ENCODE measurements at regions not wholly inside any gene's neighbourhood (a gene's known extent, or its start where the extent isn't known, plus 50 kb on each side); places are given as distances from the start of the nearest gene placed in this dataset.
A peak's percentile ranks its signal among the peaks of the same experiment; 100 is the strongest.

DNA sequence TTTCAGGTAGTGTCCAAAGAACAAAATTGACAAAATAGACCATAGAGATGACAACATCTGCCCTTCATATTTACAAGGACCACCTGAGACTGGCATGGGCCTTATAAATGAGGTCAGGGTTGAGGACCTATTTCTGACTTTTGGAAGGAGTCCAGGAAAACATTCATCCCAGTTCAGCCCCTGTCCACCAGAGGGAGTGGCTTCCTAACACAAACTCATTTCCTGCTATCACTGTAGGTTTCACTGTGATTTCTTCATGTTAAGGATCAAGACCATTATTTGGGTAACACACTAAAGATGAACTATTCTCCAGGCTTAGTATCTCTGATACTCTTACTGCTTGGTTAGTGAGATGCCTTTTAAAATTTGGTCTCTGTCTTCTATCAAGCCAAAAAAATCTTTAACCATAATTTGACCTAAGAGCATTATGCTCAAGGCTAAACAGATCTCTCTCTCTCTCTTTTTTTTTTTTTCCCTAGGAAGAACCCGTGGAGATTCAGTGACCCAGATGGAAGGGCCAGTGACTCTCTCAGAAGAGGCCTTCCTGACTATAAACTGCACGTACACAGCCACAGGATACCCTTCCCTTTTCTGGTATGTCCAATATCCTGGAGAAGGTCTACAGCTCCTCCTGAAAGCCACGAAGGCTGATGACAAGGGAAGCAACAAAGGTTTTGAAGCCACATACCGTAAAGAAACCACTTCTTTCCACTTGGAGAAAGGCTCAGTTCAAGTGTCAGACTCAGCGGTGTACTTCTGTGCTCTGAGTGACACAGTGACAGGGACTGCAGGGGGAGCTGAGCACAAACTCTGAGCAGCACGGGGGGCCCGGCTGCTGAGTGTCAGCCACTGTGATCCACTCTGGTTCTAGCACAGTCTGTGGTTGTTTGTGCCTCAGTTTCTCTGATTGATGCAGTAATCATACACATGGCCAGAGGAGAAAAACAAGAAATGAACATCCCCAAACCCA, 267.6 kb upstream of the OR4E1 start (continued):
- no peak for TF ChIP-seq KDM3A (CRISPR knock-in tag; IDR thresholded peaks at IDR 0.05; ENCODE audit: low read depth)
- peak; percentile 47; the same call in 1 of the 2 replicates for TF ChIP-seq GABPB1 (CRISPR knock-in tag; IDR thresholded peaks at IDR 0.05)
- no peak for TF ChIP-seq TCF7L2 (IDR thresholded peaks at IDR 0.05; ENCODE audit: low read depth, low read length)
- TF ChIP-seq PRPF4 (IDR thresholded peaks at IDR 0.05; ENCODE audit: low read depth, low read length, poor library complexity, severe bottlenecking): no peak
- TF ChIP-seq WIZ (CRISPR knock-in tag; IDR thresholded peaks at IDR 0.05): no peak
- TF ChIP-seq ZNF446 (CRISPR knock-in tag; IDR thresholded peaks at IDR 0.05): no peak
- TF ChIP-seq ZSCAN30 (CRISPR knock-in tag; IDR thresholded peaks at IDR 0.05): no peak
- TF ChIP-seq, protein P1, sequence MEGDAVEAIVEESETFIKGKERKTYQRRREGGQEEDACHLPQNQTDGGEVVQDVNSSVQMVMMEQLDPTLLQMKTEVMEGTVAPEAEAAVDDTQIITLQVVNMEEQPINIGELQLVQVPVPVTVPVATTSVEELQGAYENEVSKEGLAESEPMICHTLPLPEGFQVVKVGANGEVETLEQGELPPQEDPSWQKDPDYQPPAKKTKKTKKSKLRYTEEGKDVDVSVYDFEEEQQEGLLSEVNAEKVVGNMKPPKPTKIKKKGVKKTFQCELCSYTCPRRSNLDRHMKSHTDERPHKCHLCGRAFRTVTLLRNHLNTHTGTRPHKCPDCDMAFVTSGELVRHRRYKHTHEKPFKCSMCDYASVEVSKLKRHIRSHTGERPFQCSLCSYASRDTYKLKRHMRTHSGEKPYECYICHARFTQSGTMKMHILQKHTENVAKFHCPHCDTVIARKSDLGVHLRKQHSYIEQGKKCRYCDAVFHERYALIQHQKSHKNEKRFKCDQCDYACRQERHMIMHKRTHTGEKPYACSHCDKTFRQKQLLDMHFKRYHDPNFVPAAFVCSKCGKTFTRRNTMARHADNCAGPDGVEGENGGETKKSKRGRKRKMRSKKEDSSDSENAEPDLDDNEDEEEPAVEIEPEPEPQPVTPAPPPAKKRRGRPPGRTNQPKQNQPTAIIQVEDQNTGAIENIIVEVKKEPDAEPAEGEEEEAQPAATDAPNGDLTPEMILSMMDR (CRISPR knock-in tag; IDR thresholded peaks at IDR 0.05): peak; percentile 60
- no peak for TF ChIP-seq GABPA (IDR thresholded peaks at IDR 0.05; ENCODE audit: low read depth, low read length)
- peak; percentile 66 for TF ChIP-seq GABPA (CRISPR knock-in tag; IDR thresholded peaks at IDR 0.05; ENCODE audit: low read depth)
- no peak for TF ChIP-seq ZNF746 (CRISPR knock-in tag; IDR thresholded peaks at IDR 0.05)
- TF ChIP-seq ZNF781 (CRISPR knock-in tag; IDR thresholded peaks at IDR 0.05; ENCODE audit: borderline replicate concordance, not compliant biosample characterization): no peak
- TF ChIP-seq HOXA9 (CRISPR knock-in tag; IDR thresholded peaks at IDR 0.05; ENCODE audit: borderline replicate concordance): no peak
- TF ChIP-seq, protein P2, sequence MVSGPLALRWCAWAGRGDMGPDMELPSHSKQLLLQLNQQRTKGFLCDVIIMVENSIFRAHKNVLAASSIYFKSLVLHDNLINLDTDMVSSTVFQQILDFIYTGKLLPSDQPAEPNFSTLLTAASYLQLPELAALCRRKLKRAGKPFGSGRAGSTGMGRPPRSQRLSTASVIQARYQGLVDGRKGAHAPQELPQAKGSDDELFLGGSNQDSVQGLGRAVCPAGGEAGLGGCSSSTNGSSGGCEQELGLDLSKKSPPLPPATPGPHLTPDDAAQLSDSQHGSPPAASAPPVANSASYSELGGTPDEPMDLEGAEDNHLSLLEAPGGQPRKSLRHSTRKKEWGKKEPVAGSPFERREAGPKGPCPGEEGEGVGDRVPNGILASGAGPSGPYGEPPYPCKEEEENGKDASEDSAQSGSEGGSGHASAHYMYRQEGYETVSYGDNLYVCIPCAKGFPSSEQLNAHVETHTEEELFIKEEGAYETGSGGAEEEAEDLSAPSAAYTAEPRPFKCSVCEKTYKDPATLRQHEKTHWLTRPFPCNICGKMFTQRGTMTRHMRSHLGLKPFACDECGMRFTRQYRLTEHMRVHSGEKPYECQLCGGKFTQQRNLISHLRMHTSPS (CRISPR knock-in tag; IDR thresholded peaks at IDR 0.05; ENCODE audit: low read depth): no peak
- TF ChIP-seq, protein P3, sequence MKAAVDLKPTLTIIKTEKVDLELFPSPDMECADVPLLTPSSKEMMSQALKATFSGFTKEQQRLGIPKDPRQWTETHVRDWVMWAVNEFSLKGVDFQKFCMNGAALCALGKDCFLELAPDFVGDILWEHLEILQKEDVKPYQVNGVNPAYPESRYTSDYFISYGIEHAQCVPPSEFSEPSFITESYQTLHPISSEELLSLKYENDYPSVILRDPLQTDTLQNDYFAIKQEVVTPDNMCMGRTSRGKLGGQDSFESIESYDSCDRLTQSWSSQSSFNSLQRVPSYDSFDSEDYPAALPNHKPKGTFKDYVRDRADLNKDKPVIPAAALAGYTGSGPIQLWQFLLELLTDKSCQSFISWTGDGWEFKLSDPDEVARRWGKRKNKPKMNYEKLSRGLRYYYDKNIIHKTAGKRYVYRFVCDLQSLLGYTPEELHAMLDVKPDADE (CRISPR knock-in tag; IDR thresholded peaks at IDR 0.05): no peak
- TF ChIP-seq ZNF274 (CRISPR knock-in tag; IDR thresholded peaks at IDR 0.05): no peak
- no peak for TF ChIP-seq KLF11 (CRISPR knock-in tag; IDR thresholded peaks at IDR 0.05)

All from HepG2 (cell line).